ENCODE measurements at regions not wholly inside any gene's neighbourhood (a gene's known extent, or its start where the extent isn't known, plus 50 kb on each side); places are given as distances from the start of the nearest gene placed in this dataset.

GRCh38 chr1:10909697-10910680 lies 102.5 kb upstream of the TARDBP start:
- TF ChIP-seq CTCF (conservative IDR thresholded peaks at IDR 0.05; ENCODE audit: control insufficient read depth, insufficient read depth, low read depth, low read length), result peak; percentile 31
- DNase-seq (ENCODE audit: low read depth), result peak; percentile 17
- no peak overlapping the region for H3K4me3 ChIP-seq (ENCODE audit: control insufficient read depth, low read depth, low read length)

- no peak overlapping the region for H3K4me3 ChIP-seq (ENCODE audit: control insufficient read depth, low read depth, low read length)
- no peak for TF ChIP-seq CTCF (conservative IDR thresholded peaks at IDR 0.05; ENCODE audit: control insufficient read depth, insufficient read depth, low read depth, low read length)
- no peak for DNase-seq (ENCODE audit: low read depth)
These were observed 101.6 kb upstream of the TARDBP start for GRCh38 chr1:10910681-10911489.

GRCh38 chr1:10911490-10912166 lies 100.8 kb upstream of the TARDBP start:
- no peak overlapping the region for H3K4me3 ChIP-seq (ENCODE audit: control insufficient read depth, low read depth, low read length)
- TF ChIP-seq CTCF (conservative IDR thresholded peaks at IDR 0.05; ENCODE audit: control insufficient read depth, insufficient read depth, low read depth, low read length), result no peak
- DNase-seq (ENCODE audit: low read depth), result no peak

- DNase-seq (ENCODE audit: low read depth), result no peak
- H3K4me3 ChIP-seq (ENCODE audit: control insufficient read depth, low read depth, low read length), result no peak overlapping the region
- TF ChIP-seq CTCF (conservative IDR thresholded peaks at IDR 0.05; ENCODE audit: control insufficient read depth, insufficient read depth, low read depth, low read length), result no peak
These were observed 100.0 kb upstream of the TARDBP start for GRCh38 chr1:10912441-10912840.

- H3K4me3 ChIP-seq (ENCODE audit: control insufficient read depth, low read depth, low read length), result no peak overlapping the region
- DNase-seq (ENCODE audit: low read depth), result no peak
- TF ChIP-seq CTCF (conservative IDR thresholded peaks at IDR 0.05; ENCODE audit: control insufficient read depth, insufficient read depth, low read depth, low read length), result no peak
These were observed 98.4 kb upstream of the TARDBP start for GRCh38 chr1:10914056-10914455.

GRCh38 chr1:10915594-10915993 lies 96.9 kb upstream of the TARDBP start:
- TF ChIP-seq CTCF (conservative IDR thresholded peaks at IDR 0.05; ENCODE audit: control insufficient read depth, insufficient read depth, low read depth, low read length), result no peak
- DNase-seq (ENCODE audit: low read depth), result no peak
- H3K4me3 ChIP-seq (ENCODE audit: control insufficient read depth, low read depth, low read length), result no peak overlapping the region

Data from fibroblast of mammary gland (primary cell).